SH-SY5Y (cell line): ENCODE measurements at regions not wholly inside any gene's neighbourhood (a gene's known extent, or its start where the extent isn't known, plus 50 kb on each side); places are given as distances from the start of the nearest gene placed in this dataset.

ENCODE experiments used
- GATA2 ChIP-seq: IDR thresholded peaks from 2 replicates; pipeline ENCODE4 v1.6.1; 2011; ENCODE audit warnings: mild to moderate bottlenecking, low read depth, low read length
- GATA3 ChIP-seq: IDR thresholded peaks from 2 replicates; pipeline ENCODE4 v1.6.1; 2011; ENCODE audit warnings: low read depth, mild to moderate bottlenecking, low read length, moderate library complexity

GRCh38 chr13:83286737-83287136, 595.5 kb downstream of the SLITRK1 start:
- TF ChIP-seq GATA2 (no peak), GATA3 (no peak)
